GM19438 (cell line): ENCODE measurements at regions not wholly inside any gene's neighbourhood (a gene's known extent, or its start where the extent isn't known, plus 50 kb on each side); places are given as distances from the start of the nearest gene placed in this dataset.
"Not testable (repeated sequence)": the region's sequence is repeated elsewhere in the genome, so short reads cannot be mapped to it uniquely, and the experiment has no call there.

Experiments
- ATAC-seq: cut with Tn5 transposase; IDR thresholded peaks from one replicate; pipeline ENCODE4 v1.9.1; 2021; ENCODE audit warnings: low read depth; ENCODE audit not compliant: unreplicated experiment

DNA sequence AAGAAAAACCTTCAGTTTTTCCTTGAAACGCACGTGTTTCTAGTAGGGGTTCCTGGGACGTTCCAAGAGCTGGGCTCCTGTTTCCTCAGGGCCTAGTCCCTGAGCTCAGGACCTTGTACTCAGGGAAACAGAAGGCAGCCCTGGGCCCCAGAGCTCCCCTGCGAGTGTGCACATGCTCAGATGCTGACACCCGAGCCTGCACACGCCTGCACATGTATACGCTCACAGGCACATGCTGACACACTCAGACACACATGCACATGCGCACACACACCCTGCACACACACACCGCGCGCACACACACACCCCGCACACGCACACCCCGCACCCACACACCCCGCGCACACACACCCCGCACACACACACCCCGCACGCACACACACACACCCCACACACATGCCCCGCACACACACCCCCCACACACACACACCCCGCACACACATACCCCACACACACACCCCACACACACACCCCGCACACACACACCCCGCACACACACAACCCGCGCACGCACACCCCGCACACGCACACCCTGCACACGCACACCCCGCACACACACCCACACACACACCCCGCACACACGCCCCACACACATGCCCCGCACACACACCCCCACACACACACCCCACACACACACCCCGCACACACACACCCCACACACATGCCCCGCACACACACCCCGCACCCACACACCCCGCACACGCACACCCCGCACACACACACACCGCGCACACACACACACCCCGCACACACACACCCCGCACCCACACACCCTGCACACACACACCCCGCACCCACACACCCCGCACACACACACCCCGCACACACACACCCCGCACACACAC is 52.2 kb downstream of the CALML3 start:
- ATAC-seq = no peak

DNA sequence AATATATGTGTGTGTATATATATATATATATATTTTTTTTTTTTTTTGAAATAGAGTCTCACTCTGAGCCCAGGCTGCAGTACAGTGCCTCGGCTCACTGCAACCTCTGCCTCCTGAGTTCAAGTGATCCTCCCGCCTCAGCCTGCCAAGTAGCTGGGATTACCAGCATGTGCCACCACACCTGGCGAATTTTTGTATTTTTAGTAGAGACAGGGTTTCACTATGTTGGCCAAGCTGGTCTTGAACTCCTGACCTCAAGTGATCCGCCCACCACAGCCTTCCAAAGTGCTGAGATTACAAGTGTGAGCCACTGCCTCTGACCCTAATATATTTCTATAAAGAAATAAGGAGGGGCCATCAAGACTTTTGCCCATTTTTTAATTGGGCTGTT is 55.3 kb downstream of the CALML3 start:
- not testable (repeated sequence) for ATAC-seq

GRCh38 chr10:5581670-5582566 is 57.2 kb downstream of the CALML3 start:
- ATAC-seq = peak; percentile 51

GRCh38 chr10:5582736-5583135 is 58.0 kb downstream of the CALML3 start:
- ATAC-seq = no peak

DNA sequence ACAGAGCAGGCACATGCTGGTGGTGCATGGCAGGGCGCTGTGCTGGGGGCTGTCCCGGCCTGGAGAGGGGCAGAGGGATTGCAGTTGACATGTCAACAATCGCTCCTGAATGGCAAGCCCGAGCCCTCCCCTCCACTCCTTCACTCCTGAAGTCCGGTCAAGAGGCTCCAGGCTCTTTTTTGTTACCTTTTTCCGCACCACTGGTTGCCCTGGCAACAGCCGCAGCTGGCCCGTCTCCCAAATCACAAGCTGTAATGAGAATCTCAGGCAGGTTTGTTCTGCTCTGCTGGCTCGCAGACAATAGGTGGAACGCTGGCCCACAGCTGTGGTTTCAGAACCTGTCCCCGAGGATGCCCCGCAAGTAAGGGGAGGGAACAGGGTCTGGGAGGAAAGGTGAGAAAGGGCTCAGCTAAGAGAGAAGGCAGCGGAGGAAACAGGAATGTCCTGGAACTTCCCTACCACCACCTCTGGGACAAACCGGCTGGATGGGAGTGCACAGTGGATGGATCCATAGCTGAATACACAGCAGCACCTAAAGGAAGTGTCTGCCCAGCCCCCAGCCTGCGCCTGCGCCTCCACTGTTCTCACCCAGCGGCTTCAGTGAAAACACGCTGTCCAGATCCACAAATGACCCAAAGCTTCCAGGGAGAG is 58.9 kb downstream of the CALML3 start:
- ATAC-seq = peak; percentile 51

GRCh38 chr10:5584895-5585516 is 60.2 kb downstream of the CALML3 start:
- peak; percentile 38 for ATAC-seq

GRCh38 chr10:5585517-5586206 is 60.9 kb downstream of the CALML3 start:
- ATAC-seq = no peak

DNA sequence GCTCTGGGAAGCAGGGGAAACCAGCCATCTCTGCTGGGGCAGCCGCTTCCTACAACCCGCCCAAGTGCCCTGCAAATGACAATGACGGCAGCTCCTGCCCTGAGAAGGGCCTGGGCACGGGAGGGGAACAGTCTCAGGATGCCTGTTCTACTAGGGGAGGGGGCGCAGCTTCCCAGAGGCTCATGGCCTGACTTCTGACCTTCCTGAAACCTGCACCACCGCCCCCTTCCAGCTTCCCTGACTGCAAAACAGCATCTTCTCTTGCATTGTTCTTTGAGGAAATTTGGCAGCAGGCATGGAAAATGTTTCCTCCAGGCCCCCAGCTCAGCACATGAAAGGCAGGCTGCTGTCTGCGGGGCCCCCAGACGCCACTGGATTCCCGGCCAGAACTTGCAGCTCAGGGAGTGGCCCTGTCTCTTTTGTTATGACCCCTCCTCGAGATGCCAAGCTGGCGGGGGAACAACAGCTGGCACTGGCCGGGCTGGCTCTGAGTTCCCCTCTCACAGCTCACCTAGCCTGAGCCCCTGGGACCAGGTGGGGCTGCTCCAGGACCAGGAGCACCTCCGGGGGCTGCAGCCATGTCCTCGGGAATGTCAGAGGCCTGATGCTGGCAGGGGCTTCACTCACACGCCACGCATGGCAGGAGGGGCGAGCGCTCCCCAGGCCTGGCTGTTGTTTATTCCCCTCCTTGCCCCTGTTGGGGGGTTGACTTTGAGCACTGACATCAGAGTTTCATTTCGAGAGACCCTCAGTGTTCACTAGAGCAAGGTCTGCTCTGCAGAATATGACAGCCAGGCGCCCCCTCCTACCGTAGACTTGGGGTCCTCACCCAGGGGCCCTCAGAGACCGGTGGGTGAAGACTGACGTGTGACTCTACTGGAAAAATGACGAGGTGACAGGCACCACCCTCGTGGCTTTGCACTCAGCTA is 62.7 kb downstream of the CALML3 start:
- ATAC-seq = no peak

GRCh38 chr10:5588080-5588453 is 63.3 kb downstream of the CALML3 start:
- no peak for ATAC-seq

GRCh38 chr10:5588603-5589002 is 63.8 kb downstream of the CALML3 start:
- no peak for ATAC-seq
